ENCODE measurements at regions not wholly inside any gene's neighbourhood (a gene's known extent, or its start where the extent isn't known, plus 50 kb on each side); places are given as distances from the start of the nearest gene placed in this dataset.

DNA sequence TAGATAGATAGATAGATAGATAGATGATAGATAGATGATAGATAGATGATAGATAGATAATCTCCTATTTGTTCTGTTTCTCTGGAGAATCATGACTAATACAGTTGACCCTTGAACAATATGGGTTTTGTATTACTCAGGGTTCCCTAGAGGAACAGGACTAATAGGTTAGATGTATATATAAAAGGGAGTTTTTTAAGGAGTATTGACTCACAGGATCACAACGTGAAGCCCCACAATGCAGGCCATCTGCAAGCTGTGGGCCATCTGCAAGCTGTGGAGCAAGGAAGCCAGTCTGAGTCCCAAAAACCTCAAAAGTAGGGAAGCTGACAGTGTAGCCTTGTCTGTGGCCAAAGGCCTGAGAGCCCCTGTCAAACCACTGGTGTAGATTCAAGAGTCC, 67.6 kb downstream of the PYDC2 start:
- TF ChIP-seq ZNF777 (tag by site-specific recombination; IDR thresholded peaks at IDR 0.05; ENCODE audit: borderline replicate concordance) (no peak), MYNN (tag by site-specific recombination; IDR thresholded peaks at IDR 0.05; ENCODE audit: borderline replicate concordance) (no peak), ZXDB (tag by site-specific recombination; IDR thresholded peaks at IDR 0.05) (no peak), GFI1B (tag by site-specific recombination; IDR thresholded peaks at IDR 0.05) (no peak), ZNF555 (tag by site-specific recombination; conservative IDR thresholded peaks at IDR 0.05) (no peak), ZNF157 (tag by site-specific recombination; IDR thresholded peaks at IDR 0.05) (no peak), ZNF600 (tag by site-specific recombination; IDR thresholded peaks at IDR 0.05) (no peak), ZNF610 (tag by site-specific recombination; IDR thresholded peaks at IDR 0.05; ENCODE audit: borderline replicate concordance) (no peak), EGR2 (tag by site-specific recombination; IDR thresholded peaks at IDR 0.05; ENCODE audit: low read depth) (no peak), YY2 (tag by site-specific recombination; IDR thresholded peaks at IDR 0.05) (no peak), ZNF354C (tag by site-specific recombination; IDR thresholded peaks at IDR 0.05; ENCODE audit: borderline replicate concordance, low read depth) (no peak)
- TF ChIP-seq, protein P1, sequence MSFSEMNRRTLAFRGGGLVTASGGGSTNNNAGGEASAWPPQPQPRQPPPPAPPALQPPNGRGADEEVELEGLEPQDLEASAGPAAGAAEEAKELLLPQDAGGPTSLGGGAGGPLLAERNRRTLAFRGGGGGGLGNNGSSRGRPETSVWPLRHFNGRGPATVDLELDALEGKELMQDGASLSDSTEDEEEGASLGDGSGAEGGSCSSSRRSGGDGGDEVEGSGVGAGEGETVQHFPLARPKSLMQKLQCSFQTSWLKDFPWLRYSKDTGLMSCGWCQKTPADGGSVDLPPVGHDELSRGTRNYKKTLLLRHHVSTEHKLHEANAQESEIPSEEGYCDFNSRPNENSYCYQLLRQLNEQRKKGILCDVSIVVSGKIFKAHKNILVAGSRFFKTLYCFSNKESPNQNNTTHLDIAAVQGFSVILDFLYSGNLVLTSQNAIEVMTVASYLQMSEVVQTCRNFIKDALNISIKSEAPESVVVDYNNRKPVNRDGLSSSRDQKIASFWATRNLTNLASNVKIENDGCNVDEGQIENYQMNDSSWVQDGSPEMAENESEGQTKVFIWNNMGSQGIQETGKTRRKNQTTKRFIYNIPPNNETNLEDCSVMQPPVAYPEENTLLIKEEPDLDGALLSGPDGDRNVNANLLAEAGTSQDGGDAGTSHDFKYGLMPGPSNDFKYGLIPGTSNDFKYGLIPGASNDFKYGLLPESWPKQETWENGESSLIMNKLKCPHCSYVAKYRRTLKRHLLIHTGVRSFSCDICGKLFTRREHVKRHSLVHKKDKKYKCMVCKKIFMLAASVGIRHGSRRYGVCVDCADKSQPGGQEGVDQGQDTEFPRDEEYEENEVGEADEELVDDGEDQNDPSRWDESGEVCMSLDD (tag by site-specific recombination; IDR thresholded peaks at IDR 0.05), result no peak

DNA sequence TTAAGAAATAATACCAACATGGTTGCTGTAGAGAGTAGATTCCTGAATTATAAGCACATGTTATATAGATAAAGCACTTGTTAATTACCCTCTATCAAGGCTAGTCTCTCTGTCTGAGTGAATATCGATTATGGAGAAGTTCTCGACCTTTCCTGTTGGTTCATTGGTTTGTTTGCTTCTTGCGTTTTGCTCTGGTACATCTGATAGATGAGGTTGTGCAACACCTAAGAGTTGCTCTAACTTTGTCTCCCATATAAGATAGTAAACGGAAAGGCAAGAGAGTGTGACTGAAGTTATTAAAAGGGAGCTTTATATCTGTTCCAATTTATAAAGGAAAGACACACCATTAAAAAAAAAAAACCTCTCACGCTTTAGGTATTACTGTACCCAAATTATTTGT, 69.0 kb downstream of the PYDC2 start:
- Histone ChIP-seq H3K36me3 (ENCODE audit: control insufficient read depth in 2 of 2, insufficient read depth in 1 of 2, low read length in 2 of 2) (no peaks in the 10 kb centered on the region), H3K27ac (ENCODE audit: extremely low read depth, low read depth, low read length) (no peak overlapping the region), H3K4me3 (ENCODE audit: low read depth, low read length) (no peak overlapping the region), H3K9me3 (ENCODE audit: control insufficient read depth, insufficient read depth, low read depth, low read length) (no peaks in the 10 kb centered on the region), H3K4me1 (ENCODE audit: control insufficient read depth, insufficient read depth, low read length) (no peaks in the 10 kb centered on the region)
- TF ChIP-seq ZNF600 (tag by site-specific recombination; IDR thresholded peaks at IDR 0.05), result no peak
- POLR2A ChIA-PET, result no interaction called here
- CTCF ChIA-PET, result no interaction called here

More for the DNA sequence above, 67.6 kb downstream of the PYDC2 start:
- Histone ChIP-seq H3K4me1 (ENCODE audit: control insufficient read depth, insufficient read depth, low read length) (no peaks in the 10 kb centered on the region), H3K9me3 (ENCODE audit: control insufficient read depth, insufficient read depth, low read depth, low read length) (no peaks in the 10 kb centered on the region), H3K36me3 (ENCODE audit: control insufficient read depth in 2 of 2, insufficient read depth in 1 of 2, low read length in 2 of 2) (no peaks in the 10 kb centered on the region), H3K4me3 (ENCODE audit: low read depth, low read length) (no peak overlapping the region), H3K27ac (ENCODE audit: extremely low read depth, low read depth, low read length) (no peak overlapping the region)
- ChIA-PET POLR2A (no interaction called here), CTCF (no interaction called here)

DNA sequence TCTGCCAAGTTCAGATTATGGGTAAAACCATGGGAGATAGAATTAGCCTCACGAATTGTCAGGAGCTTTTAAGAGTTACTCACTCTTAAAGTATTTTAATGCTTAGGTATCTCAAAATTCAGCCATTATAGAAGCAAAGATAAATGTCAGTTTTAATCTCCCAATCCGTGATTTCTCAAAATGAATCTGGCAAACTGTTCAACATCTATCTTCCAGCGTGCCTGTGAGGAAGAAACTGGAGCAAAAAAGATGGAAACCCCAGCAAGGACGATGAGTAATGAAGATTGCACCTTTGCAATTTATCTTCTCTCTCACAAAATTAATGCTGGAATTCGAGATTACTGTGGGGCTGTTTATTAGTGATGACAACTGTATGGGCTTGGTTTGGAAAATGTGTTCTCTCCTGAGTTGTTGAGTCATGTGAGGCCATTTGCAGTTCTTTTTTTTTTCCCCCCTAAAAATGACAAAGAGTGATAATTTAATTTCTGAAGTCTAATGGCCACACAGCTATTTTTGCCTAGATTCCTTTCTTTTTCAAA, 70.5 kb downstream of the PYDC2 start:
- Histone ChIP-seq H3K4me1 (ENCODE audit: control insufficient read depth, insufficient read depth, low read length) (no peaks in the 10 kb centered on the region), H3K9me3 (ENCODE audit: control insufficient read depth, insufficient read depth, low read depth, low read length) (no peaks in the 10 kb centered on the region), H3K36me3 (ENCODE audit: control insufficient read depth in 2 of 2, insufficient read depth in 1 of 2, low read length in 2 of 2) (no peaks in the 10 kb centered on the region), H3K4me3 (ENCODE audit: low read depth, low read length) (no peak overlapping the region), H3K27ac (ENCODE audit: extremely low read depth, low read depth, low read length) (no peak overlapping the region)
- ChIA-PET POLR2A (no interaction called here), CTCF (no interaction called here)
- TF ChIP-seq ZBTB7A (tag by site-specific recombination; IDR thresholded peaks at IDR 0.05; ENCODE audit: low read depth), result no peak
- TF ChIP-seq, protein P2, sequence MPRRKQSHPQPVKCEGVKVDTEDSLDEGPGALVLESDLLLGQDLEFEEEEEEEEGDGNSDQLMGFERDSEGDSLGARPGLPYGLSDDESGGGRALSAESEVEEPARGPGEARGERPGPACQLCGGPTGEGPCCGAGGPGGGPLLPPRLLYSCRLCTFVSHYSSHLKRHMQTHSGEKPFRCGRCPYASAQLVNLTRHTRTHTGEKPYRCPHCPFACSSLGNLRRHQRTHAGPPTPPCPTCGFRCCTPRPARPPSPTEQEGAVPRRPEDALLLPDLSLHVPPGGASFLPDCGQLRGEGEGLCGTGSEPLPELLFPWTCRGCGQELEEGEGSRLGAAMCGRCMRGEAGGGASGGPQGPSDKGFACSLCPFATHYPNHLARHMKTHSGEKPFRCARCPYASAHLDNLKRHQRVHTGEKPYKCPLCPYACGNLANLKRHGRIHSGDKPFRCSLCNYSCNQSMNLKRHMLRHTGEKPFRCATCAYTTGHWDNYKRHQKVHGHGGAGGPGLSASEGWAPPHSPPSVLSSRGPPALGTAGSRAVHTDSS (tag by site-specific recombination; IDR thresholded peaks at IDR 0.05), result no peak
- no peak for TF ChIP-seq HOXC10 (CRISPR knock-in tag; IDR thresholded peaks at IDR 0.05)
- no peak for TF ChIP-seq ZNF768 (tag by site-specific recombination; IDR thresholded peaks at IDR 0.05)
- TF ChIP-seq, protein P3, sequence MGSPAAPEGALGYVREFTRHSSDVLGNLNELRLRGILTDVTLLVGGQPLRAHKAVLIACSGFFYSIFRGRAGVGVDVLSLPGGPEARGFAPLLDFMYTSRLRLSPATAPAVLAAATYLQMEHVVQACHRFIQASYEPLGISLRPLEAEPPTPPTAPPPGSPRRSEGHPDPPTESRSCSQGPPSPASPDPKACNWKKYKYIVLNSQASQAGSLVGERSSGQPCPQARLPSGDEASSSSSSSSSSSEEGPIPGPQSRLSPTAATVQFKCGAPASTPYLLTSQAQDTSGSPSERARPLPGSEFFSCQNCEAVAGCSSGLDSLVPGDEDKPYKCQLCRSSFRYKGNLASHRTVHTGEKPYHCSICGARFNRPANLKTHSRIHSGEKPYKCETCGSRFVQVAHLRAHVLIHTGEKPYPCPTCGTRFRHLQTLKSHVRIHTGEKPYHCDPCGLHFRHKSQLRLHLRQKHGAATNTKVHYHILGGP (tag by site-specific recombination; IDR thresholded peaks at IDR 0.05), result no peak
- no peak for TF ChIP-seq PRDM1 (tag by site-specific recombination; IDR thresholded peaks at IDR 0.05)
- TF ChIP-seq ZNF501 (tag by site-specific recombination; IDR thresholded peaks at IDR 0.05), result no peak
- TF ChIP-seq ZNF626 (tag by site-specific recombination; IDR thresholded peaks at IDR 0.05), result no peak
- no peak for TF ChIP-seq ZNF514 (tag by site-specific recombination; IDR thresholded peaks at IDR 0.05)
- TF ChIP-seq ZNF10 (tag by site-specific recombination; IDR thresholded peaks at IDR 0.05), result no peak
- TF ChIP-seq, protein P4, sequence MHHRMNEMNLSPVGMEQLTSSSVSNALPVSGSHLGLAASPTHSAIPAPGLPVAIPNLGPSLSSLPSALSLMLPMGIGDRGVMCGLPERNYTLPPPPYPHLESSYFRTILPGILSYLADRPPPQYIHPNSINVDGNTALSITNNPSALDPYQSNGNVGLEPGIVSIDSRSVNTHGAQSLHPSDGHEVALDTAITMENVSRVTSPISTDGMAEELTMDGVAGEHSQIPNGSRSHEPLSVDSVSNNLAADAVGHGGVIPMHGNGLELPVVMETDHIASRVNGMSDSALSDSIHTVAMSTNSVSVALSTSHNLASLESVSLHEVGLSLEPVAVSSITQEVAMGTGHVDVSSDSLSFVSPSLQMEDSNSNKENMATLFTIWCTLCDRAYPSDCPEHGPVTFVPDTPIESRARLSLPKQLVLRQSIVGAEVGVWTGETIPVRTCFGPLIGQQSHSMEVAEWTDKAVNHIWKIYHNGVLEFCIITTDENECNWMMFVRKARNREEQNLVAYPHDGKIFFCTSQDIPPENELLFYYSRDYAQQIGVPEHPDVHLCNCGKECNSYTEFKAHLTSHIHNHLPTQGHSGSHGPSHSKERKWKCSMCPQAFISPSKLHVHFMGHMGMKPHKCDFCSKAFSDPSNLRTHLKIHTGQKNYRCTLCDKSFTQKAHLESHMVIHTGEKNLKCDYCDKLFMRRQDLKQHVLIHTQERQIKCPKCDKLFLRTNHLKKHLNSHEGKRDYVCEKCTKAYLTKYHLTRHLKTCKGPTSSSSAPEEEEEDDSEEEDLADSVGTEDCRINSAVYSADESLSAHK (tag by site-specific recombination; IDR thresholded peaks at IDR 0.05), result no peak
- no peak for TF ChIP-seq ZNF211 (tag by site-specific recombination; IDR thresholded peaks at IDR 0.05; ENCODE audit: low read depth)
- no peak for TF ChIP-seq KLF16 (tag by site-specific recombination; IDR thresholded peaks at IDR 0.05)
- TF ChIP-seq ZNF585B (tag by site-specific recombination; IDR thresholded peaks at IDR 0.05), result no peak

Data from HEK293 (cell line).